SIG-M5 treated with dmso at 0.1 percent for 504 hours (cell line): ENCODE measurements at regions not wholly inside any gene's neighbourhood (a gene's known extent, or its start where the extent isn't known, plus 50 kb on each side); places are given as distances from the start of the nearest gene placed in this dataset.

Experiments used
- DNase-seq: peaks from one replicate; lab custom pipeline; 2025; ENCODE audit not compliant: unreplicated experiment; lab: John Stamatoyannopoulos, UW

GRCh38 chr1:234690872-234691271 lies 80.9 kb upstream of the IRF2BP2 start:
- DNase-seq = no peak

GRCh38 chr1:234689236-234689635 lies 79.3 kb upstream of the IRF2BP2 start:
- no peak for DNase-seq

- no peak for DNase-seq
Measured at GRCh38 chr1:234687011-234687410, 77.0 kb upstream of the IRF2BP2 start.

- peak; percentile 22 for DNase-seq
Measured at GRCh38 chr1:234686035-234686434, 76.1 kb upstream of the IRF2BP2 start.

- peak; percentile 44 for DNase-seq
Measured at GRCh38 chr1:234684856-234685255, 74.9 kb upstream of the IRF2BP2 start.

GRCh38 chr1:234683861-234684632 lies 74.1 kb upstream of the IRF2BP2 start:
- DNase-seq = peak; percentile 98

GRCh38 chr1:234683127-234683860 lies 73.3 kb upstream of the IRF2BP2 start:
- no peak for DNase-seq

GRCh38 chr1:234681990-234682389 lies 72.0 kb upstream of the IRF2BP2 start:
- no peak for DNase-seq

- DNase-seq = no peak
Measured at GRCh38 chr1:234681065-234681464, 71.1 kb upstream of the IRF2BP2 start.

- DNase-seq = no peak
Measured at GRCh38 chr1:234680331-234680904, 70.4 kb upstream of the IRF2BP2 start.

GRCh38 chr1:234676103-234676594 lies 66.2 kb upstream of the IRF2BP2 start:
- peak; percentile 75 for DNase-seq

GRCh38 chr1:234675572-234675971 lies 65.6 kb upstream of the IRF2BP2 start:
- no peak for DNase-seq

- no peak for DNase-seq
Measured at GRCh38 chr1:234675006-234675405, 65.0 kb upstream of the IRF2BP2 start.

- DNase-seq = no peak
Measured at GRCh38 chr1:234674218-234674815, 64.3 kb upstream of the IRF2BP2 start.

GRCh38 chr1:234672349-234673135 lies 62.6 kb upstream of the IRF2BP2 start:
- DNase-seq = no peak

- no peak for DNase-seq
Measured at GRCh38 chr1:234670967-234671626, 61.1 kb upstream of the IRF2BP2 start.

GRCh38 chr1:234669499-234669898 lies 59.5 kb upstream of the IRF2BP2 start:
- DNase-seq = no peak

GRCh38 chr1:234668577-234668955 lies 58.6 kb upstream of the IRF2BP2 start:
- DNase-seq = no peak

GRCh38 chr1:234667600-234668576 lies 57.9 kb upstream of the IRF2BP2 start:
- DNase-seq = no peak
